CD4-positive, CD25-positive, alpha-beta regulatory T cell (primary cell): ENCODE measurements at regions not wholly inside any gene's neighbourhood (a gene's known extent, or its start where the extent isn't known, plus 50 kb on each side); places are given as distances from the start of the nearest gene placed in this dataset.

Experiments
- ATAC-seq, 2 donors: fragments of 150-1000 bp; cut with Tn5 transposase; one replicate each; pipeline ENCODE4 v1.10.0; 2021; ENCODE audit warnings: low read depth in 2 of 2, moderate number of reproducible peaks in 2 of 2, moderate library complexity in 1 of 2
- DNase-seq, 3 donors: peaks; one replicate each; pipeline versions ENCODE4 v3.0.0 to v3.0.0-alpha.2; 2012 to 2022; ENCODE audit warnings: mixed read lengths in 1 of 3
- H3K27ac ChIP-seq: one replicate; pipeline ENCODE4 v1.7.0; 2013; ENCODE audit warnings: mild to moderate bottlenecking, low read length; ENCODE audit not compliant: insufficient read depth, poor library complexity, severe bottlenecking
- H3K27me3 ChIP-seq: one replicate; pipeline ENCODE4 v1.7.0; 2013; ENCODE audit warnings: low read length; ENCODE audit not compliant: control insufficient read depth, insufficient read depth
- H3K36me3 ChIP-seq: one replicate; pipeline ENCODE4 v1.7.0; 2013; ENCODE audit warnings: mild to moderate bottlenecking, low read length, moderate library complexity; ENCODE audit not compliant: control insufficient read depth, insufficient read depth
- H3K4me1 ChIP-seq: 2 replicates; pipeline ENCODE4 v1.7.0; 2013; ENCODE audit warnings: mild to moderate bottlenecking, low read length; ENCODE audit not compliant: insufficient read depth, control insufficient read depth, poor library complexity, severe bottlenecking
- H3K4me3 ChIP-seq: one replicate; pipeline ENCODE4 v1.7.0; 2013; ENCODE audit warnings: low read depth, mild to moderate bottlenecking, low read length, moderate library complexity
- H3K9me3 ChIP-seq, 2 experiments: 1 replicate in 1 of 2; 2 replicates in 1 of 2; pipeline ENCODE4 v1.7.0; 2013; ENCODE audit warnings: low read length in 2 of 2, mild to moderate bottlenecking in 1 of 2, moderate library complexity in 1 of 2; ENCODE audit not compliant: control insufficient read depth in 2 of 2
- H3K27ac Mint-ChIP-seq, 3 donors: one replicate each; pipeline ENCODE4 v1.8.0; 2020 to 2022; ENCODE audit warnings: mild to moderate bottlenecking in 3 of 3, mixed read lengths in 3 of 3, moderate library complexity in 2 of 3
- H3K27me3 Mint-ChIP-seq: one replicate; pipeline ENCODE4 v1.8.0; 2022; ENCODE audit warnings: mild to moderate bottlenecking, mixed read lengths
- H3K36me3 Mint-ChIP-seq: one replicate; pipeline ENCODE4 v1.8.0; 2020; ENCODE audit warnings: mixed read lengths
- H3K4me1 Mint-ChIP-seq, 4 donors: one replicate each; pipeline ENCODE4 v1.8.0; 2020 to 2022; ENCODE audit warnings: mixed read lengths in 4 of 4, mild to moderate bottlenecking in 1 of 4
- H3K4me3 Mint-ChIP-seq, 4 donors: one replicate each; pipeline ENCODE4 v1.8.0; 2020 to 2022; ENCODE audit warnings: mild to moderate bottlenecking in 4 of 4, mixed read lengths in 4 of 4, moderate library complexity in 3 of 4
- H3K9me3 Mint-ChIP-seq, 7 donors: one replicate each; pipeline ENCODE4 v1.8.0; 2020 to 2022; ENCODE audit warnings: mixed read lengths in 7 of 7, mild to moderate bottlenecking in 3 of 7, moderate library complexity in 2 of 7

GRCh38 chr15:62301993-62302675 lies 137.0 kb upstream of the C2CD4B start:
- Histone ChIP-seq H3K4me1 (no peaks in the 10 kb centered on the region), H3K4me3 (no peak overlapping the region), H3K27ac (no peak overlapping the region), H3K36me3 (no peaks in the 10 kb centered on the region), H3K27me3 (no peaks in the 10 kb centered on the region), H3K9me3 (no peaks in the 10 kb centered on the region)
- H3K36me3 Mint-ChIP-seq = no peaks in the 10 kb centered on the region
- H3K4me1 Mint-ChIP-seq = peaks cover 0 to 8% (median 4%) of the 10 kb centered on the region in 4 donors
- H3K27ac Mint-ChIP-seq = no peak overlapping the region
- H3K4me3 Mint-ChIP-seq = no peak overlapping the region
- no peaks in the 10 kb centered on the region for H3K9me3 Mint-ChIP-seq
- DNase-seq (no peak), ATAC-seq (no peak)
- H3K27me3 Mint-ChIP-seq = peaks cover 30% of the 10 kb centered on the region

GRCh38 chr15:62306851-62307504 lies 141.9 kb upstream of the C2CD4B start:
- H3K27ac ChIP-seq = no peak overlapping the region
- ATAC-seq = no peak
- no peaks in the 10 kb centered on the region for H3K36me3 ChIP-seq
- Mint-ChIP-seq H3K27me3 (peaks cover 37% of the 10 kb centered on the region), H3K27ac (no peak overlapping the region), H3K9me3 (peaks cover 0 to 7% (median 0%) of the 10 kb centered on the region in 7 donors), H3K4me3 (peak overlapping the region in 1 of 4 donors; percentile 77), H3K4me1 (peaks cover 0 to 8% (median 4%) of the 10 kb centered on the region in 4 donors), H3K36me3 (no peaks in the 10 kb centered on the region)
- peak in 1 of 3 donors; percentile 31 for DNase-seq
- no peaks in the 10 kb centered on the region for H3K9me3 ChIP-seq
- H3K4me1 ChIP-seq = no peaks in the 10 kb centered on the region
- peaks cover 14% of the 10 kb centered on the region for H3K27me3 ChIP-seq
- peak overlapping the region; percentile 17 for H3K4me3 ChIP-seq

GRCh38 chr15:62307551-62307950 lies 142.5 kb upstream of the C2CD4B start:
- H3K27me3 ChIP-seq = peaks cover 14% of the 10 kb centered on the region
- H3K36me3 ChIP-seq = no peaks in the 10 kb centered on the region
- Mint-ChIP-seq H3K4me1 (peaks cover 0 to 8% (median 4%) of the 10 kb centered on the region in 4 donors), H3K36me3 (no peaks in the 10 kb centered on the region), H3K9me3 (peaks cover 0 to 7% (median 0%) of the 10 kb centered on the region in 7 donors), H3K27me3 (peaks cover 41% of the 10 kb centered on the region), H3K27ac (no peak overlapping the region), H3K4me3 (no peak overlapping the region)
- H3K9me3 ChIP-seq = no peaks in the 10 kb centered on the region
- no peak for ATAC-seq
- H3K4me3 ChIP-seq = no peak overlapping the region
- H3K27ac ChIP-seq = no peak overlapping the region
- H3K4me1 ChIP-seq = no peaks in the 10 kb centered on the region
- DNase-seq = no peak

- Mint-ChIP-seq H3K4me1 (no peaks in the 10 kb centered on the region), H3K9me3 (peaks cover 0 to 2% (median 0%) of the 10 kb centered on the region in 7 donors), H3K27me3 (peaks cover 33% of the 10 kb centered on the region), H3K36me3 (no peaks in the 10 kb centered on the region), H3K4me3 (no peak overlapping the region), H3K27ac (no peak overlapping the region)
- ATAC-seq = no peak
- Histone ChIP-seq H3K9me3 (no peaks in the 10 kb centered on the region), H3K4me1 (no peaks in the 10 kb centered on the region), H3K27me3 (no peaks in the 10 kb centered on the region), H3K36me3 (no peaks in the 10 kb centered on the region), H3K27ac (no peak overlapping the region), H3K4me3 (no peak overlapping the region)
- DNase-seq = no peak
Measured at GRCh38 chr15:62316413-62317060, 151.5 kb upstream of the C2CD4B start.

GRCh38 chr15:62320259-62320658 lies 155.2 kb upstream of the C2CD4B start:
- ATAC-seq = no peak
- Histone ChIP-seq H3K4me1 (no peaks in the 10 kb centered on the region), H3K27me3 (no peaks in the 10 kb centered on the region), H3K36me3 (no peaks in the 10 kb centered on the region), H3K4me3 (no peak overlapping the region), H3K27ac (no peak overlapping the region), H3K9me3 (no peaks in the 10 kb centered on the region)
- Mint-ChIP-seq H3K36me3 (no peaks in the 10 kb centered on the region), H3K27ac (no peak overlapping the region), H3K4me3 (no peak overlapping the region), H3K4me1 (no peaks in the 10 kb centered on the region), H3K9me3 (no peaks in the 10 kb centered on the region), H3K27me3 (peaks cover 36% of the 10 kb centered on the region)
- no peak for DNase-seq

- no peaks in the 10 kb centered on the region for H3K4me1 Mint-ChIP-seq
- Histone ChIP-seq H3K9me3 (no peaks in the 10 kb centered on the region), H3K4me1 (no peaks in the 10 kb centered on the region), H3K36me3 (no peaks in the 10 kb centered on the region), H3K4me3 (no peak overlapping the region), H3K27ac (no peak overlapping the region), H3K27me3 (peaks cover 3% of the 10 kb centered on the region)
- no peak overlapping the region for H3K4me3 Mint-ChIP-seq
- H3K27me3 Mint-ChIP-seq = peaks cover 25% of the 10 kb centered on the region
- no peaks in the 10 kb centered on the region for H3K9me3 Mint-ChIP-seq
- H3K27ac Mint-ChIP-seq = no peak overlapping the region
- H3K36me3 Mint-ChIP-seq = no peaks in the 10 kb centered on the region
- ATAC-seq = no peak
- no peak for DNase-seq
Measured at GRCh38 chr15:62323353-62323890, 158.3 kb upstream of the C2CD4B start.

- DNase-seq = no peak
- H3K27ac Mint-ChIP-seq = peak overlapping the region in 1 of 3 donors; percentile 14
- no peaks in the 10 kb centered on the region for H3K9me3 Mint-ChIP-seq
- H3K36me3 ChIP-seq = no peaks in the 10 kb centered on the region
- ATAC-seq = no peak
- no peak overlapping the region for H3K4me3 ChIP-seq
- H3K27me3 Mint-ChIP-seq = peaks cover 25% of the 10 kb centered on the region
- H3K27me3 ChIP-seq = peaks cover 3% of the 10 kb centered on the region
- H3K9me3 ChIP-seq = no peaks in the 10 kb centered on the region
- H3K27ac ChIP-seq = no peak overlapping the region
- no peak overlapping the region for H3K4me3 Mint-ChIP-seq
- no peaks in the 10 kb centered on the region for H3K36me3 Mint-ChIP-seq
- H3K4me1 Mint-ChIP-seq = no peaks in the 10 kb centered on the region
- H3K4me1 ChIP-seq = no peaks in the 10 kb centered on the region
Measured at GRCh38 chr15:62324382-62324781, 159.3 kb upstream of the C2CD4B start.
